Lower lobe of right lung (tissue), 2 donors: ENCODE measurements at regions not wholly inside any gene's neighbourhood (a gene's known extent, or its start where the extent isn't known, plus 50 kb on each side); places are given as distances from the start of the nearest gene placed in this dataset.

Experiments
- ATAC-seq, 2 donors: fragments of 200-7000 bp; cut with Tn5 transposase; one replicate each; pipeline ENCODE4 v1.9.1; 2020 to 2022; ENCODE audit warnings: mild to moderate bottlenecking in 2 of 2, moderate library complexity in 2 of 2
- DNase-seq: peaks from one replicate; pipeline ENCODE4 v3.0.0-alpha.2; 2020
- H3K27ac ChIP-seq: fragments of 200-600 bp; one replicate; pipeline ENCODE4 v1.8.0; 2022
- H3K27me3 ChIP-seq: fragments of 200-600 bp; one replicate; pipeline ENCODE4 v1.8.0; 2022; ENCODE audit warnings: low read depth
- H3K36me3 ChIP-seq: fragments of 200-600 bp; one replicate; pipeline ENCODE4 v1.8.0; 2022; ENCODE audit warnings: mild to moderate bottlenecking
- H3K4me1 ChIP-seq: fragments of 200-600 bp; one replicate; pipeline ENCODE4 v1.8.0; 2022
- H3K4me3 ChIP-seq: fragments of 200-600 bp; one replicate; pipeline ENCODE4 v1.8.0; 2022; ENCODE audit warnings: mild to moderate bottlenecking
- H3K9me3 ChIP-seq: fragments of 200-600 bp; one replicate; pipeline ENCODE4 v1.8.0; 2022
- intact Hi-C: fragments of 100-400 bp; cut with DNase I; formaldehyde crosslinking; loops from one replicate; pipeline ENCODE4 v1.11.0; 2022
- TF ChIP-seq, protein P1 (sequence below): fragments of 200-600 bp; IDR thresholded peaks from one replicate; pipeline ENCODE4 v1.8.0; 2022; ENCODE audit warnings: antibody characterized with exemption, mild to moderate bottlenecking
- donor health status: DM: no; HTN: yes; CAD: no; lungs with severe emphysema.

DNA sequence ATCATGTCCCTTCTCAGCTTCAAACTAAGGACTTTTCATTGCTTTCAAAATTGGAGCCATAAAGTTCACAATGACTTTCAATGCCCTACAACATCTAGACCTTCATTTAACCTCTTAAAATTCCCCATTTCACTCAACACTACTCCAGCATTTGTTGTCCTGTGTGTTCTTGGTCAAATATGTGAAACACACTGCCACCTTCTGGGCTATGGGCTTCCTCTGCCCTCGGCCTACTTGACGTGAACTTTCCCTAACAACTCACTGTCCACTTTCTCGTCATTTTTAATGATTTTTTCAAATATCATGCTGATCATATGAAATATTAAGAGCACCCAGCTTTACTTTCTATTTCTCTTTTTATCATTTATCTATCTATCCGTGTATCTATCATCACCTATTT is 2018.4 kb downstream of the NCAM2 start:
- DNase-seq (no peak), ATAC-seq (no peak)
- no peaks in the 10 kb centered on the region for H3K36me3 ChIP-seq
- intact Hi-C loops = no loop called here
- TF ChIP-seq, protein P1, sequence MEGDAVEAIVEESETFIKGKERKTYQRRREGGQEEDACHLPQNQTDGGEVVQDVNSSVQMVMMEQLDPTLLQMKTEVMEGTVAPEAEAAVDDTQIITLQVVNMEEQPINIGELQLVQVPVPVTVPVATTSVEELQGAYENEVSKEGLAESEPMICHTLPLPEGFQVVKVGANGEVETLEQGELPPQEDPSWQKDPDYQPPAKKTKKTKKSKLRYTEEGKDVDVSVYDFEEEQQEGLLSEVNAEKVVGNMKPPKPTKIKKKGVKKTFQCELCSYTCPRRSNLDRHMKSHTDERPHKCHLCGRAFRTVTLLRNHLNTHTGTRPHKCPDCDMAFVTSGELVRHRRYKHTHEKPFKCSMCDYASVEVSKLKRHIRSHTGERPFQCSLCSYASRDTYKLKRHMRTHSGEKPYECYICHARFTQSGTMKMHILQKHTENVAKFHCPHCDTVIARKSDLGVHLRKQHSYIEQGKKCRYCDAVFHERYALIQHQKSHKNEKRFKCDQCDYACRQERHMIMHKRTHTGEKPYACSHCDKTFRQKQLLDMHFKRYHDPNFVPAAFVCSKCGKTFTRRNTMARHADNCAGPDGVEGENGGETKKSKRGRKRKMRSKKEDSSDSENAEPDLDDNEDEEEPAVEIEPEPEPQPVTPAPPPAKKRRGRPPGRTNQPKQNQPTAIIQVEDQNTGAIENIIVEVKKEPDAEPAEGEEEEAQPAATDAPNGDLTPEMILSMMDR = no peak
- H3K9me3 ChIP-seq = no peaks in the 10 kb centered on the region
- no peak overlapping the region for H3K4me3 ChIP-seq
- H3K27ac ChIP-seq = no peak overlapping the region
- no peaks in the 10 kb centered on the region for H3K27me3 ChIP-seq
- no peaks in the 10 kb centered on the region for H3K4me1 ChIP-seq

DNA sequence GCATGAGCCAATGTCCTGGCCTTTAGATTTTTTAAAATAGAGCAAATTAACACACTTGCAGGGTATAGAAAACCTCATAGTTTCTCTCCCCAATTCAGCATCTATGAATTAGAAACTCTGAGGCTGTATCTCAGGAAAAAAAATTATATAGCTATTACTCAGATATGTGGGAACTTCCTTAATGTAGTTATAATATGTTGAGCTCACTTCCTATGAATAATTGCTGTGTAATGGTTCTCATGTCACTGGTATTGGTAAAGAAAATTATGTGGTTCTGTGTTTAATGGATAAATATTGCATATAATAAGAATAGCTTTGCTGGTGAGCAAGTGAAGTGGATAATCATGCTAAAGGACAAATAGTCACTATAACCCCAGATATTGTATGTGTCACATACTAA is 2019.8 kb downstream of the NCAM2 start:
- Histone ChIP-seq H3K27ac (no peak overlapping the region), H3K9me3 (no peaks in the 10 kb centered on the region), H3K36me3 (no peaks in the 10 kb centered on the region), H3K4me1 (no peaks in the 10 kb centered on the region), H3K4me3 (no peak overlapping the region), H3K27me3 (no peaks in the 10 kb centered on the region)
- intact Hi-C loops = no loop called here
- TF ChIP-seq, protein P1 = no peak
- ATAC-seq (no peak), DNase-seq (no peak)

DNA sequence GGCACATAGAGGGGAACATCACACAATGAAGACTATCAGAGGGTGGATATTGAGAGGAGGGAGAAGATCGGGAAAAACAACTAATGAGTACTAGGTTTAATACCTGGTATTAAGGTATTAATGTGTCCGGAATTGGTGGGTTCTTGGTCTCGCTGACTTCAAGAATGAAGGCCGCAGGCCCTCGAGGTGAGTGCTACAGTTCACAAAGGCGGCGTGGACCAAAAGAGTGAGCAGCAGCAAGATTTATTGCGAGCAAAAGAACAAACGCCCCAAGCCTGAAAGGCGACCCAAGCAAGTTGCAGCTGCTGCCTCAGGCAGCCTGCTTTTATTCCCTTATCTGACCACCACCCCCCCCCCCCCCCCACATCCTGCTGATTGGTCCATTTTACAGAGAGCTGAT is 2022.8 kb downstream of the NCAM2 start:
- no peak for ATAC-seq
- TF ChIP-seq, protein P1 = no peak
- no peak for DNase-seq
- no peaks in the 10 kb centered on the region for H3K9me3 ChIP-seq
- H3K27me3 ChIP-seq = no peaks in the 10 kb centered on the region
- no peaks in the 10 kb centered on the region for H3K4me1 ChIP-seq
- no peaks in the 10 kb centered on the region for H3K36me3 ChIP-seq
- no peak overlapping the region for H3K27ac ChIP-seq
- H3K4me3 ChIP-seq = no peak overlapping the region
- intact Hi-C loops = no loop called here

DNA sequence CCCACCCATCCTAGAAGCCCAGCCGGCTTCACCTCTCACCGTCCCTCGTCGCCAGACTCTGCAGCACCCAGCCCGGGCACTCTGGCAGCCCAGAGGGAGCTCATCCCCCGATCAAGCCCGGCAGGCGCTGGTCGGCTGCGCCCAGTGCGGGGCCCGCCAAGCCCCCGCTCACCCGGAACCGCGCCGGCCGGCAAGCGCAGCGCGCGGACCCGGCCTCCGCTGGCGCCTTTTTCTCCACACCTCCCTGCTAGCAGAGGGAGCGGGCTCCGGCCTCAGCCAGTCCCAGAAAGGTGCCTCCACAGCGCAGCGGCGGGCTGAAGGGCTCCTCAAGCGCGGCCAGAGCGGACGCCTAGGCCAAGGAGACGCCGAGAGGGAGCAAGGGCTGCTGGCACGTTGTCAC is 2023.3 kb downstream of the NCAM2 start:
- intact Hi-C loops = no loop called here
- H3K36me3 ChIP-seq = no peaks in the 10 kb centered on the region
- H3K4me3 ChIP-seq = no peak overlapping the region
- no peaks in the 10 kb centered on the region for H3K9me3 ChIP-seq
- no peaks in the 10 kb centered on the region for H3K27me3 ChIP-seq
- no peaks in the 10 kb centered on the region for H3K4me1 ChIP-seq
- no peak overlapping the region for H3K27ac ChIP-seq
- TF ChIP-seq, protein P1 = no peak
- peak in 1 of 2 donors; percentile 25 for ATAC-seq
- DNase-seq = no peak

DNA sequence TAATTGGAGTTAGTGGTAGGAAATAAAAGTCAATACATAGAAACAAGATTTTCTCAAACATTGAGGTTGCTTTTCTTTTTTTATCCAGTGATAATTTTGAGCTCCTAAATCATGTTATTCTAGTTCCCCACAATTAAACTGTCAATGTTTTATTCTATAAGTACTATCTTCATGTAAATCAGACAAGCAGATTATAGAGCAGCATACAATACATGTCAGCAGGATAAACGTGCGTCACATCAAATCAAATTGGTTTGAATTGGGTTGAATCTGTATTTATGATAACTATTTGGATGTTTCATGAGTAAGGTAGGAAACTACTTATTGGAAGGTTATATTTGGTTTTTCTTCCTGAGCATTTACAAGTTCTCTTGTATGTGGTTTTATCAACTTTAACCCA is 2028.7 kb downstream of the NCAM2 start:
- H3K36me3 ChIP-seq = no peaks in the 10 kb centered on the region
- no peaks in the 10 kb centered on the region for H3K9me3 ChIP-seq
- no peaks in the 10 kb centered on the region for H3K4me1 ChIP-seq
- no peaks in the 10 kb centered on the region for H3K27me3 ChIP-seq
- H3K27ac ChIP-seq = no peak overlapping the region
- ATAC-seq = no peak
- intact Hi-C loops = no loop called here
- H3K4me3 ChIP-seq = no peak overlapping the region
- TF ChIP-seq, protein P1 = no peak
- no peak for DNase-seq

DNA sequence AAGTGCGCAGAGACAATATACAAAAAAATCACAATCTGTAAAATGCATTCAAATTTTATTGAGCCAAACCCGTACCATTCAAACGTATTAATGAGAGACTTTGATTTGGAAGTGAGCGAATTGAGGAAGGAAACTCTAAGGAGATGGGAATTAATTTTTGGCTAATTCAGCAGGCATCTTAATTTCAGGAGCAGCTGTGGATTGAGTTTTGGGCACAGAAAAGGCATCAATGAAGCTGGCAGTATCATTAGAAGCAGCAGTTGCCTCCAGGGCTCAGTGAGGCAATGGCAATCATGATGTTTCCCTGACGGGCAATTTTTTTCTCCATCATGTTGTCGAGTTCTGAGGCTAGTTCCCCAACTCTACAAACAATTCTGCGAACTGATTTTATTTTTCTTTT is 2041.6 kb downstream of the NCAM2 start:
- H3K4me3 ChIP-seq = no peak overlapping the region
- intact Hi-C loops = no loop called here
- H3K36me3 ChIP-seq = no peaks in the 10 kb centered on the region
- no peaks in the 10 kb centered on the region for H3K27me3 ChIP-seq
- TF ChIP-seq, protein P1 = no peak
- no peak overlapping the region for H3K27ac ChIP-seq
- DNase-seq (no peak), ATAC-seq (no peak)
- H3K9me3 ChIP-seq = no peaks in the 10 kb centered on the region
- H3K4me1 ChIP-seq = no peaks in the 10 kb centered on the region
